ENCODE measurements at regions not wholly inside any gene's neighbourhood (a gene's known extent, or its start where the extent isn't known, plus 50 kb on each side); places are given as distances from the start of the nearest gene placed in this dataset.

- peak; percentile 59; the same call in 1 of the 2 replicates for TF ChIP-seq PHF8 (conservative IDR thresholded peaks at IDR 0.05; ENCODE audit: low read depth, low read length)
- peak; percentile 85 for TF ChIP-seq BACH1 (IDR thresholded peaks at IDR 0.05; ENCODE audit: low read length)
- peak in 1 of 2 experiments; percentile 38; a peak in 1 of 4 replicates for TF ChIP-seq SIN3A (conservative IDR thresholded peaks at IDR 0.05 in 1 of 2, IDR thresholded peaks at IDR 0.05 in 1 of 2; ENCODE audit: low read depth in 1 of 2, low read length in 2 of 2)
- TF ChIP-seq TAF1 (IDR thresholded peaks at IDR 0.05; ENCODE audit: low read depth, low read length): peak; percentile 70
- TF ChIP-seq POLR2A (IDR thresholded peaks at IDR 0.05; ENCODE audit: control extremely low read depth in 1 of 2, low read depth in 2 of 2, low read length in 2 of 2): peak in 1 of 2 experiments; percentile 92; a peak in 2 of 3 replicates
- peak; percentile 84 to 90 (median 86) for TF ChIP-seq CTCF (IDR thresholded peaks at IDR 0.05; ENCODE audit: control extremely low read depth in 1 of 3, insufficient read depth in 1 of 3, low read depth in 1 of 3, low read length in 3 of 3)
- TF ChIP-seq NRF1 (IDR thresholded peaks at IDR 0.05; ENCODE audit: low read depth, low read length): peak; percentile 16; the same call in 1 of the 2 replicates
- TF ChIP-seq ZNF274 (IDR thresholded peaks at IDR 0.05; ENCODE audit: borderline replicate concordance, extremely low read depth, low read length): no peak
- 0 out of 2 replicates have a peak, but pooled peaks have one; percentile 3 for TF ChIP-seq GTF2F1 (IDR thresholded peaks at IDR 0.05; ENCODE audit: borderline replicate concordance, low read depth, low read length)
- TF ChIP-seq, protein P1, sequence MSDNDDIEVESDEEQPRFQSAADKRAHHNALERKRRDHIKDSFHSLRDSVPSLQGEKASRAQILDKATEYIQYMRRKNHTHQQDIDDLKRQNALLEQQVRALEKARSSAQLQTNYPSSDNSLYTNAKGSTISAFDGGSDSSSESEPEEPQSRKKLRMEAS (IDR thresholded peaks at IDR 0.05): peak; percentile 68
- TF ChIP-seq CHD2 (IDR thresholded peaks at IDR 0.05; ENCODE audit: low read length): no peak
- no peak for TF ChIP-seq SAP30 (IDR thresholded peaks at IDR 0.05; ENCODE audit: insufficient read depth, insufficient replicate concordance, low read length)
- no peak for TF ChIP-seq SRF (IDR thresholded peaks at IDR 0.05; ENCODE audit: low read depth, low read length)
- TF ChIP-seq YY1 (IDR thresholded peaks at IDR 0.05; ENCODE audit: low read depth, low read length): peak; percentile 31; the same call in 1 of the 2 replicates
- TF ChIP-seq CBX8 (IDR thresholded peaks at IDR 0.05; ENCODE audit: borderline replicate concordance, low read depth, low read length): no peak
- peak; percentile 75 for TF ChIP-seq TCF12 (IDR thresholded peaks at IDR 0.05; ENCODE audit: low read depth, low read length)
- TF ChIP-seq, protein P2, sequence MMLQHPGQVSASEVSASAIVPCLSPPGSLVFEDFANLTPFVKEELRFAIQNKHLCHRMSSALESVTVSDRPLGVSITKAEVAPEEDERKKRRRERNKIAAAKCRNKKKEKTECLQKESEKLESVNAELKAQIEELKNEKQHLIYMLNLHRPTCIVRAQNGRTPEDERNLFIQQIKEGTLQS (IDR thresholded peaks at IDR 0.05; ENCODE audit: insufficient read depth, low read depth, low read length): no peak
- no peak for TF ChIP-seq BCL11A (IDR thresholded peaks at IDR 0.05; ENCODE audit: low read depth in 2 of 2, low read length in 2 of 2)
- 0 out of 2 replicates have a peak, but pooled peaks have one; percentile 56 for TF ChIP-seq EGR1 (IDR thresholded peaks at IDR 0.05; ENCODE audit: borderline replicate concordance, low read depth, low read length)
- TF ChIP-seq RBBP5 (IDR thresholded peaks at IDR 0.05; ENCODE audit: borderline replicate concordance, low read depth, low read length): peak; percentile 78; the same call in 1 of the 2 replicates
These were observed 101.9 kb downstream of the FOXI3 start (continued) for GRCh38 chr2:88350331-88351248.

All from H1 (cell line).